Activated gamma-delta T cell treated with anti-CD3 and anti-CD28 coated beads, Interleukin-2, amount 50 U/mL, for 16 hours (primary cell): ENCODE measurements at regions not wholly inside any gene's neighbourhood (a gene's known extent, or its start where the extent isn't known, plus 50 kb on each side); places are given as distances from the start of the nearest gene placed in this dataset.
"Not testable (repeated sequence)": the region's sequence is repeated elsewhere in the genome, so short reads cannot be mapped to it uniquely, and the experiment has no call there.

Experiments
- DNase-seq: peaks from one replicate; pipeline ENCODE4 v3.0.0-alpha.2; 2020; ENCODE audit warnings: low read depth

DNA sequence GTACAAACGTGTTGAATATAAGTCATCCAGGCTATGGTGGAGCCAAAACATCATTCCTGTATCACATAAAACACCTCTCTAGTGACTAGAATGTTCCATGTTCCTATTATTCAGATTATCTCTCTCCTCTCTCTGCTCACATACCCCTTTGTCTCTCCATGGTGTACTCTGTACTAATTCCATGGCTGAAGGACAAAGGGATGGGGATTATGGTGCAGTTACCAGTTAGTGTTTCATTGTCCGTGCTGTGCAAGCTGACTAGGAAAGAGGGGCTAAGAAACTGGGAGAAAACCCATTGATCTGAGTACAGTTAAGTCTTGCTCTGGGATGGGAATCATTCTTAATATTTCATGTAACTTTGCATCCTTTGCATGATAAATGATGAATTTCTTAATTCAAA, 397.4 kb upstream of the NOX3 start:
- no peak for DNase-seq

DNA sequence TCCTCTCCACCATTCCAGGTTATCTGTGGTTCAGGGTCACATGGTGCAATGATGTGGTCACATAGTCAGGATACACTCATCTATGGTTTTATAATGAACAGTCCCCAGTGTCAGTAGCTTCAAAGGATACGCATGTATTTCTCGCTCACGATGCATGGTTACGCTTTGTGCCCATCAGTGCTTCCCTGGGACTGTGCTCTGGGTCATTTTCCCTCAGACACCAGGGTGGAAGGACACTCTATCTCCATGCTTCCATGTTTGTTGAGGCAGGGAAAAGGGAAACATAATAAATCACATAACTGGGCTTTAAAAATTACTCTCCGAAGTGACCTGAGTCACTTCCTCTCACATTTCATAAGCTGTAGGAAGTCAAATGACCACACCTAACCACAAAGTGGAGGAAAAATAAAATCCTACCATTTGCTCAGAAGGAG, 394.8 kb upstream of the NOX3 start:
- no peak for DNase-seq

DNA sequence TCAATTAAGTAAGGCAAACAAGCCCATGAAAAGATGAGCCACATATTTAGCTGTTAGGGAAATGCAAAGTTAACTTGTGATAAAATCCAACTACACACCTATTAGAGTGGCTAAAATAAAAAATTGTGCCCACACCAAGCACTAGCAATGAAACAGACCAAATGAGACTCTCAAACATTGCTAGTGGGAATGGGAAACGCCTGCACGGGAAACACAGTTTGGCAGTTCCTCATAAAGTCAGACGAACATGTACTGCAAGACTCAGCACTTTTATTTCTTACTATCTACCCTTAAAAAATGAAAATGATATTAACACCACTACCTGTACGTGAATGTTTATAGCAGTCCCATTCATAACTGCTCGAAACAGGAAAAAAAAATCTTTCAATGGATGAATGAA, 392.1 kb upstream of the NOX3 start:
- DNase-seq, result no peak

DNA sequence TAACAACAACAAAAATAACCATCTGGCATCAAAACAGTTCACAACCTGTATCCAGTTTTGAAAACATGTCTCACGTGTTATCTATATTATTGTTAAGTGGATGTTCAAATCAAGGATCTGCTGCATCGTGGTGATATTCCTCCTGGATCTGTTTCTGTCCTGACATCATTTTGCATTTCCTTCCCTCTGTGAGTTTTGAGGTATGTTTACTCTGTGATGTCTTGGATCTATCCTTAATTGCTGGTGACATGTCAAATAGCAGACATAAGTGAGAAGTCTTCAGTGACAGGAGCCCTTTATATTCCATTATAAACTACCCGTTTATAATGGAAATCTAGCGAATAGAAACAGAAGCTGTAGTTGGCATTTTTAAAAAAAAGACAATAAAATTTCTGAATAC, 381.8 kb upstream of the NOX3 start:
- DNase-seq, result no peak

DNA sequence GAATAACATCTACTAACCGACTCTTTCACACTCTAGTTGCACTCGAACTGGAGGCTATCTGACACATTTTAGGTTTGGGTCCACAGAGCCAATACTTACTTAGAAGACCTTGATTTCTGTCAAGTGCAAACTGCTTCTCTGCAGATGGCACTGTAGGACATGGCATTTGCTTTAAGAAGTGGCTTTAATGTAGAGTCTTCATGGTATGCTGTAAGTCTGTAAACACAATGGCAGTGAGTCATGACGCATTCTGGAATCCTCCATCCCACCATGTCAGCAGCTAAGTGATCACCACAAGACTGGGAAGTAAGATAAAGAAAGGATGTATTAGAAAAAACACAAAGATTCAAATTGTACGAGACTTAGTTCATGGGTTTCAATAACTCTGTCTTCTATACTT, 377.0 kb upstream of the NOX3 start:
- DNase-seq, result no peak

DNA sequence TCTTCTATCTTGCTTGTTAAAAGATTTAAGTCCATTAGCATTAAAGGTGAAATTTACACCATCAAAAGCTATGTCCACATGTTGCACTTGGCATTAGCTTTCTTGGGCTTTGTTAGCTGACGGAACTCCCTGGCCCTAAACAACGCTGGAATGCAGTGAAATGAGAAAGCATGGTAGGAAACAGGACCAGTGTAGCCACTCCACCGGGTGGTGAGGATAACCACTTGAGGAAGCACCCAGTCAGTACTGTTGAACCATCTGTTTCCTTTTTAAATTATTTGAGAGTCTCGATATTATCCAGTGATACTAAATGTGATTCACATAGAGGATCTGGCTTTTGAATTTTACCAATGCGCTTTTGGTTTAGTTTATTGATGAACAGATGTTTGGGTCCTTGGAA, 374.9 kb upstream of the NOX3 start:
- no peak for DNase-seq

DNA sequence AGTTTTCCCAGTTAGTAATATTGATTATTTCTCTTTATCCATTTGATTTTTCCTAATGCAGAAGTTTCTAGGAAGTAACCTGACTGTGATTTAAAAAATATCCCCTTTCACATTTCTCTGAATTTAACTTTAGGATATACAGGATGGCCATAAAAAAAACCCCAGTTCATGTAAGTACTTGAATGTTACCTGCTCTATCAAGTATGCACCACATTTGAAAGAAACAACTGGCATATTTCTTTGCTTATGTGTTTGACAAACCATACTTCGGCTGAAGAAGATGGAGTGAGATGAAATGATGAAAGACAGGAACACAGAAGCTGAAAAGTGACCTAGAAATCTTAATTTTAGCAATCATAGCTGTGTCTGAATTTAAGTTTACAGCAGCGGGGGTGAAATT, 374.0 kb upstream of the NOX3 start:
- no peak for DNase-seq

DNA sequence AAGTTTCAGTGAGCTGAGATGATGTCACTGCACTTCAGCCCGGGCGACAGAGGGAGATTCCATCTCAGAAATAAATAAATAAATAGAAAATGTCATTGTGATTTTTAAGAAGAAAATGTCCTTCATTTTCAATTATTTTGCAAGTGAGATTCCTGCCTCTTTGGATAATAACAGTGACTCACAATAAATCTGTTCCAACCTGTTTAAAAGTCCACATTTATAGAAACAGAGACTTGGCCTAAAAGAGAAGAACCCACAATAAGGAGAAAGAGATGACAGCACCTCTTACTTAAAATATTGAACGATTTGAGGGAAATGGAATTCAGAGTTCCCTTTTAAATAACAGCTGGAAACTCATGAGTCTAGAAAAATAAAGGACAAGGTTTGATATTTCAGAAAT, 373.4 kb upstream of the NOX3 start:
- no peak for DNase-seq

DNA sequence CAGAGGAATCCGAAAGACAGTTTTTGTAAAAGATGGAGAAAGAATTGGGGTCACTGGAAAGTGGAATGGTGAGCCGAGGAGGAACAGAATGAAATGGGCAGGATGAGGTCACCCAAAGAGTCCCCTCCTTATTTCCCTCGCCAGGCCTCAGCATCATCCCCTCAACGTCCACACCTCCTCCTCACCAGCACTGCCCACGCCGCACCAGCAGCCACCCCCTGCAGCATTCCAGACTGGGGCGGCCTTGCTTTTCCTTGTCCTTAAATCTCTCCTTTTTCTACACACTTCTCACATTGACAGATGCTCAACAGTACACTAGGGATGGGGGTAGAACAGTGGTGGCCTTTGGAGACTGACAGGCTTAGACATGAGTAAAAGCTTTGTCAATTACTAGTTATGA, 363.1 kb upstream of the NOX3 start:
- DNase-seq, result no peak

DNA sequence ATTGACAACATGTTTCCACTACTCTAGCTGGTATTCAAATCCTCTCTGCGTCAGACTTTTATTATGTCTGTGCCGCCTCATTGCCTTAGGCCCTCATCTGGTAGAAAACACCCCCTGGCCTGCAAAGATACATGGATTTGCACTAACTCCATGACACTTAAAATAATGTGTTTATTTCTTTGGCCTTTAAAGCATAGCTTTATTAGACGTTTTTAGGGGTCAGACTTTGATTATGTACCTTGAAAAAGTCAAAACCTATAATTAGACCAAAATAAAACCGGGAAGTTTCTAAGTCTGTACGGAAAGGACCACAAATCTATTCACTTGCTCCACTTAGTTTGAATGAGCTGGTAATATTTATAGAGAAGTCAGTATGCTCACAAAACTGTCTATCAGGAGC, 357.9 kb upstream of the NOX3 start:
- no peak for DNase-seq

DNA sequence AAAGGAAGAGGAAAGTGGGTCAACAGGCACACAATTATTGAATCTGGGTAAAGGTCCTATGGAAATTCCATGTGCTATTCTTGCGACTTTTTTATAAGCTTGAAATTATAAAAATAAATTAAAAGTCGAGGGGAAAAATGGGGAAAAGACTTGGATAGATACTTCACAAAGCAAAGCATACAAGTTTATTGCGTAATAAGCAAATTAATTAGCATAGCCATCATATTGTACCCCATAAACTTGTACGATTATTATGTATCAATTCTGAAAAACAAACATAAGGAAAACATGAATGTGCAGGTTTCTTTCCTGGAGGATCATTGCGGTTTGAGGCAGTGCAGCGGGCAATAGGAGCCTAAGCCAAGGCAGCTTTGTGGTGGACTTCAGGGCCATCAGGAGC, 351.6 kb upstream of the NOX3 start:
- no peak for DNase-seq

DNA sequence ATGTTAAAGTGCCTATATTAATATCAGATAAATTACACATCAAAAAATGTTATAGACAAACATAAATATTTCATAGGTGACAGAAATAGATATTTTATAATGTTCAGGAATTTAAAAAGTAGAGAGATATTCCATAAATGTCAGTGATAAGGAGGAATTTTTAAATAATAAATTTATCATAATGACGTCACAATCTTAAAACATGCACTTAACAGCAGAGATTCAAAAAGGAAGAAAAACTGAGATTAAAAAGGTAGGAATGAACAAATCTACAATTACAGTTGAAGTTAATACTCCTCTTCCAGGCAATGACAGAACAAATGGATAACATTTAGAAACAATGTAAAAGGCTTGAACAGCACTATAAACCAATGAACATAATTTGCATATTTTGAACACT, 345.4 kb upstream of the NOX3 start:
- no peak for DNase-seq

DNA sequence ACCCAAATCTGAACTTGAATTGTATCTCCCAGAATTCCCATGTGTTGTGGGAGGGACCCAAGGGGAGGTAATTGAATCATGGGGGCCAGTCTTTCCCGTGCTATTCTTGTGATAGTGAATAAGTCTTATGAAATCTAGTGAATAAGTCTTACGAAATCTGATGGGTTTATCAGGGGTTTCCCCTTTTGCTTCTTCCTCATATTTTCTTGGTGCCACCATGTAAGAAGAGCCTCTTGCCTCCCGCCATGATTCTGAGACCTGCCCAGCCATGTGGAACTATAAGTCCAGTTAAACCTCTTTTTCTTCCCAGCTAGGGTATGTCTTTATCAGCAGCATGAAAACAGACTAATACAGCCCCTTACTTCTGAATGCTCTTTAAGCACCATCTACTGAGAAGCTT, 343.2 kb upstream of the NOX3 start:
- not testable (repeated sequence) for DNase-seq

DNA sequence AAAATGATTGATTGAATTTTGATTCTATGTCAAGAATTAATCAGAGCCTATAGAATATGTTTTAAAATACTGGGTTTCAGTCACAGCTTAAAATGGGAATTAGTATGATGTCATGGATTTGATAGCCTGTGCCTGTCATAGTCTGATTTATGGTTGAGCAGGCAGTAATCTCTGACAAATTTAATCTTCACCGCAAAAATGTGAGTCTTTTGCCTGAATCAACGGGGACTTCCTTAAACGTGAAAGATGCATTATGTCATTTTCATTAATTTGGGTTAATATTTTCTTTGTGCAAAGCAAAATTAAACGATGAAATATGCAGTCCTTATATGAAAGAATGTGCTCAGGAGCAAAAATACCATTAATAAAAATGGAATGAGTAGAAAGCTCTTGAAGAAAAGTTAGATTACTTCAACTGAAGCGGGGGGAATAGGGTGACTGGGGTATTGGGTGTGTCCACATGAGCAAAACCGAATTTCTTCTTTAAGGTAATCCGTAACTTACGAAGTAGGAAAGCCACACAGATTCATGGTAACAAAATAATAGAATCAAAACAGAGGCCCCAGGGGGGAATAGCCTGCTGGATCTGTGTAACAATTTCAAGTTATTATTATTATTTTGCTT, 339.6 kb upstream of the NOX3 start:
- no peak for DNase-seq

DNA sequence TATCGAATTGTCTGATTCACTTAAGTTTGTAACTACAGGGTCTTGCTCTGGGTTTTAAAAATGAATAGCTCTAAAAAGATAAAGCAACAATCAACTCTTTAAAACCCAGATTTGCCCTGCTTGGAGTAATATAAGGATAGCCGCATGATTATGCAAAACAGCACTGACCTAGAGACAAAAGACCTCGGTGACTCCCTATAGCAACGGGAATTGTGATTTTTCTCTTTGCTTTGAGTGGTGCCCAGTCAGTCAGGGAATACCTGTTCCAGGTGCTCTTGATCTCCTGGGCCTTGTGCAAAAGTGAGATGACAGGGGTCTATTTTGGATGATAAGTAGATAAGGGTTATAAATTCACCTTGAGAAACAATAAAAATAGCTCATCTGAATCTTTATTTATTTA, 336.3 kb upstream of the NOX3 start:
- no peak for DNase-seq

DNA sequence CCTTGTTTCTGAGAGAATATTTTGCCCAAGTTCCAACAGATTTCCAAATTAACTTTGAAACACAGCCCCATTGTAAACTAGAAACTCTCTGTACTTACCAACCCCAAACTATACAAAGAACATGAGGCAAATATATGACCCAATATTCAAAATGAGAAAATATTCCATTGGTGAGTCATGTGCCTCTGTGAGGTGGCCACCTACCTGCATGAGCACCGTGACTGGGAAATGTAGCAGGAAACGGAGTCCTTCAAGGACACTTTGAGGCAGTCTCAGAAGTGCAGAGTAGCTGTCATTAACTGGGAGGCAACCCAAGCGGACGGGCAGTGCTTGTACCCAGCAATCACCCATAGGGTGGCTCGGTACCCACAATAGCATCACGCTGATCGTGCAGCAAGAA, 335.5 kb upstream of the NOX3 start:
- DNase-seq, result no peak

DNA sequence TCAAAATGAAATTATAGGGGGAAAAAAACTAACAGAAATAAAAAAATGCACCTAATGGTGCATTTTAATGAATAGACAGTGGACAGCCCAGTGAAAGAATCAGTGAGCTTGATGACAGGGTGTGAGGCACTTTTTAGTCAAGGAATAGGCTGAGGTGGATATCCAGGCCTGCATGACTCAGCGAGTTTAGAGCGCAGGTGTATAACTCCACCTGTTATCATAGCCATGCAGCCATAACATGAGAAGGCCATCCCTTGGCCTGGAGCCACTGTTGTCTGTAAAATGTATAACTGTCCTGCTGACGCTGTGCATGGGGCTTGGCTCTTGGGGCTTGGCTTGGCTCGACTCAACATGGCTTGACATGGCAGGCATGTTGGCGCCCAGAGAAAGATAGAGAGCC, 331.5 kb upstream of the NOX3 start:
- no peak for DNase-seq

DNA sequence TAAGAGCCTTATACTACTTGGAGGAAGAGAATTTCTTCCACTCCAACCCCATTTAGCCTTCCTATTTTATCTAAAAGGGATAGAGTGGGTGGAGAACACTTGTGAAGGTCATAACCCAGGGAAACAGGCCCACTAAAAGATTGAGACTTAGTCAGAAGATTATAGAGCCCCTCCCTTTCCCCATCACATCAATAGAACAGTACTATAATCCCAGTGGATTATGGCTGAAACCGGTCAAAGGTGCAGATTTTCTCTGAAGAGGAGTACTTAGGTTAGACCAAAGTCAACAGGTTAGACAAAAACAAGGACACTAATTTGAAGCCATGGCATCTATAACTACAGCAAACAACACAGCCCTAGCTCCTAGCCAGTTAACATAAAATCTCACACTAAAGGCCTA, 330.9 kb upstream of the NOX3 start:
- DNase-seq, result no peak

DNA sequence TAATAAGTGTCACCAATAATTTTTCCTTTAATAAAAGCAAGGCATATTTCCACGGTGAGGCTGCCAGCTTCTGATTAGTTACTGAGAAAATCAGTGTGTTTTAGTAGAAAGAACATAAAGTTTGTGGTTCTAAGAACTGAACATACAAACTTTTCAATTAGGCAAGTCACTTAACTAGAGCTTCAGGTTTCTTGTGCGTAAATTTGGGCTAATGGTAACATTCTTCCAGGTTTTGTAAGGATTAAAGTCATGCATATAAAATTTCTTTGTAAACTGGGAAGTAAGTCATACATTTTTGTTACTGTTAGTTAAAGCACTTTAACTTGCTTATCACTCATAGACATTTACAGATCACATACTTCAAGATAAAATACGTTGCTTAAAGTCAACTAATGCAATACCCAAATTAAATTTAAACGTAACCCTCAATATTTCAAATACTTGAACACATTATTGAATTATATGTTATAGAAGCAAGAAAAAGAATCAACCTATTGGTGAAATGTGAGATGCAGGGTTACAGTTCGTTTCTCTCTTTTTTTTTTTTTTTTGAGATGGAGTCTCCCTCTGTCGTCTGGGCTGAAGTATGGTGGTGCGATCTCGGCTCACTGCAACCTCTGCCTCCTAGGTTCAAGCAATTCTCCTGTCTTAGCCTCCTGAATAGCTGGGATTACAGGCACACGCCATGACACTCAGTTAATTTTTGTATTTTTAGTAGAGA, 327.3 kb upstream of the NOX3 start:
- DNase-seq, result no peak

DNA sequence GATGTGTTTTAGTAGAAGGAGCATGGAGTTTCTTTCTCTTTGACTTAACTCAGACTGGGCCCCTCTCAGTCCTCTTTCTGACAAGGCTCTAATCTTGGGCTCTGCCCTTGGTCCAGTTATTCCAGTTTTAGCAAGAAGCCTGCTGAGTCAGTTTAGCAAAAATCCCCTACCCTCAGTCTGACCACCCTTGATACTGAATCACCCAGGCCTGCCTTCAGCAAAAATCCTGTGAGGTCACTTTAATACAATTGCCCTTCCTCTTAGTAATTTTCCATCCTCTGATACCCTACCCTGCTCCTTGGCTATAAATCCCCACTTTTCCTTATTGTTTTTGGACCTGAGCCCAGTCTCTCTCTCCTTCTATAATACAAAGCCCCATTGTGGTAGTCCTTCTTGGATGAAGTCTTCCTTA, 326.7 kb upstream of the NOX3 start:
- no peak for DNase-seq

DNA sequence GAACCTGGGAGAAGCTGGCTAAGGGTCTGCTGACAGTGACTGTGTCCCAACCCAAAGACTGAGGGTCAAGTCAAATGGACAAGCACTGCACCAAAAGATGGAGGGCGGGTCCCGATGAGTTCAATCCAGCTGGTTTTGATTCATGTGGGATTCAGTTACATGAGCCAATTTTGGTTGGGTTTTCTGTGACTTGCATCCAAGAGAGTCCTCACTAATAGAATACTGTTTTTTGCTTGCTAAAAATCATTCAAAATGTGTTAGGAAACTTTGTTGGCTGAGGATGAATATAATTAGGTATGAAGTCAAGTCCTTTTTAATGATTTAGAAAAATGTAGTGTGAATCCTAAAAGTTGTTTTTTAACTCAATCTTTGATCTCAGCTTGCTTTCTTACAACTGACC, 323.8 kb upstream of the NOX3 start:
- no peak for DNase-seq

DNA sequence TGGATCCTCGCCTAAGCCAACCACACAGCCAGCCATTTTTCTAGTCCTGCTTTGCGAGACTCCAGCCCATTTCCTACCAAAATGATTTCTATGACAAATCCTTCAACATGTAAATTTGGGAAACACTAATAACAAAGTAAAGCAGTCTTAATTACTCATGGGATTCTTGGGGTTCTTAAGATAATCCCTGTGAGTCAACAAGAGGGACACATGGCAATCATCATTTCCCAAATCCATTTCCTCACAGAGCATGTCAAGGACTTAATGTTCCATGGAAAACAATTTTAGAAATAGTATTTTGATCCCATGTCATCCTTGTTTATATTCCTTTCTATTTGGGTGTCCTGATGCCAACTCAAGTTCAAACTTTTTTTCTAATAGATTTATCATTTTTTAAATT, 322.7 kb upstream of the NOX3 start:
- DNase-seq, result no peak

DNA sequence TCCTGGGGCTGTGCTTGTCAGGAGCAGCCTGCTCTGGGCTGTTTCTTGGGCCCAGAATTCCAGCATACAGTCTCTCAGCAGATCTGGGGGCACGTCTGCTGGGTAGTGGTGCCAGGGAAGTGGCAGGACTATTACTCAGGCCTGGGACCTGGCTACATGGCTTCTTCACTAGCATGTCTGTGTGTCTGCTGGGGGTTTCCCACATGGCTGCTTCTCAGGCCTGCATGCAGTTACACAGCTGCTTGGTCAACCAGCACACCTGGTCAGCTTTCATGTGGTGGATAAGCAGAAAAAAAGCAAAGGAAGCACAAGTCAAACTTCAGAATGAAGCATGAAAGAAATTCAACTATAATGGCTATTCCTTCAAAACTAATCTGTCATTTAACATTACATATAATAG, 316.2 kb upstream of the NOX3 start:
- DNase-seq, result no peak

DNA sequence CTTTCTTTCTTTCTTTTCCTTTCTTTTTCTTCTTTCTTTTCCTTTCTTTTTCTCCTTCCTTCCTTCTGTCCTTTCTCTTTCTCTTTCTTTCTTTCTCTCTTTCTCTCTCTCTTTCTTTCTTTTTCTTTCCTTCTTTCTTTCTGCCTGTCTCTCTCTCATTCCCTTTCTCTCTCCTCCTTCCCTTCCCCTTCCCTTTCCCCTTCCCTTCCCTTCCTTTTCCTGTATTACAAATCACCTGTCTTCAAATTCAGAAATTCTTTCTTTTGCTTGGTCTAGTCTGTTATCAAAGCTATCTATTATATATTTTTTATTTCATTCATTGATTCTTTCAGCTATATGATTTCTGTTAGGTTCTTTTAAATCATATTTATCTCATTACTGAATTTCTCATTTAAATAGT, 315.2 kb upstream of the NOX3 start:
- DNase-seq, result no peak
